GM21825 (cell line): ENCODE measurements at regions not wholly inside any gene's neighbourhood (a gene's known extent, or its start where the extent isn't known, plus 50 kb on each side); places are given as distances from the start of the nearest gene placed in this dataset.
"Not testable (repeated sequence)": the region's sequence is repeated elsewhere in the genome, so short reads cannot be mapped to it uniquely, and the experiment has no call there.

Experiments
- ATAC-seq: cut with Tn5 transposase; IDR thresholded peaks from one replicate; pipeline ENCODE4 v1.9.1; 2021; ENCODE audit warnings: mild to moderate bottlenecking, moderate library complexity; ENCODE audit not compliant: unreplicated experiment

DNA sequence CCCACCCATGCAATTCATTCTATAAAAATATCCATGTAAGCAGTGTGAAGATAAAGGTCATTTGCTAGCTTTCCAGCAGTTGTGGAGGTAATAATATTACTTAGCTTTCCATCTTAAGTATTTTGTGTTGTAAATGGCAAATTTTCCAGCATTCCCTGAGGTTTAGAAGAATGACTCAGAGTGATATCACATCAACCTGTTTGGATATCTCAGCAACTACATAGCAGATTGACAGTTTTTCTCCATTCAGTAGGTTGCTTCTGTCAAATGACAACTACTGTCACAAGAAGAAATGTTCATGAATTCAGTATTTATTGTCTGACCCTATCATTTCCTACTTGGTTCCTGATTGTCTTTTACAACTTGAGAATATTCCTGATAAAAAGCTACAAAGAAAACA, 434.9 kb upstream of the GALNTL6 start:
- no peak for ATAC-seq

- no peak for ATAC-seq
Measured at GRCh38 chr4:171376724-171377123, 436.5 kb upstream of the GALNTL6 start.

GRCh38 chr4:171353535-171353934, 459.7 kb upstream of the GALNTL6 start:
- ATAC-seq: no peak

GRCh38 chr4:171348090-171348489, 465.1 kb upstream of the GALNTL6 start:
- no peak for ATAC-seq

DNA sequence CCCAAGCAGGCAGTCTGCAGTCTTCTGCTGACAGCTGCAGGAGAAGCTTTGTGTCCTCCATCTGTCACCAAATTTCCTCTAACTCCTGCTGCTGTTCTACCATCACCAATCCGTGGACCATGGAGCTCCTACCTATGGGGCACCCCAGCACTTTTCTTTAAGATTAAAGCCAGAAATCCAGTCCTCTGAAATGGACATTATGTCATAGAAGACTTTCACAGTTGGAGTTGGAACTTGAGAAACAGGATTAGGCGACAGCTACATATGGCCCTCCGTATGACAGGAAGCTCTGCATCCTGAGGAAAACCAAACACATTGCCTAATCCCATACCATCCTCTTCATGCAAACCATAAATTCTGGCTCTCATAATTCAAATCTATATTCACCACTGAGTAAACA, 470.6 kb upstream of the GALNTL6 start:
- ATAC-seq: no peak

DNA sequence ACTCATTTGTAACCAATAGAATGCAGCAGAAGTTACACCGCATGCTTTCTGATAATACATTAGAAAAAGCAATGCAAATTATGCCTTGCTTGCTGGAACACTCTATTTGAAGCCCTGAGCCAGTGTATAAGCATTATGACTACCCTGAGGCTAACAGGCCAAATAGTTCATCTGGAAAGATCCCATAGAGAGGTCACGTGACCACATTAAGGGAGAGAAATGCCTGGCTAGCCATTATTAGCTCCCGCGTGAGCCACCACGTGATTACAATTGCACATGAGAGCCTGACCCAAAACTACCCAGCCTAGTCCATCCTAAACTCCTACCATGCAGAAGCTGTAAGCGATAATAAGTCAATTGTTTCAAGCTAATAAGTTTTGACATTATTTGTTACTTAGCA, 472.9 kb upstream of the GALNTL6 start:
- no peak for ATAC-seq

GRCh38 chr4:171334549-171334948, 478.7 kb upstream of the GALNTL6 start:
- no peak for ATAC-seq

GRCh38 chr4:171308661-171309060, 504.5 kb upstream of the GALNTL6 start:
- ATAC-seq: no peak

DNA sequence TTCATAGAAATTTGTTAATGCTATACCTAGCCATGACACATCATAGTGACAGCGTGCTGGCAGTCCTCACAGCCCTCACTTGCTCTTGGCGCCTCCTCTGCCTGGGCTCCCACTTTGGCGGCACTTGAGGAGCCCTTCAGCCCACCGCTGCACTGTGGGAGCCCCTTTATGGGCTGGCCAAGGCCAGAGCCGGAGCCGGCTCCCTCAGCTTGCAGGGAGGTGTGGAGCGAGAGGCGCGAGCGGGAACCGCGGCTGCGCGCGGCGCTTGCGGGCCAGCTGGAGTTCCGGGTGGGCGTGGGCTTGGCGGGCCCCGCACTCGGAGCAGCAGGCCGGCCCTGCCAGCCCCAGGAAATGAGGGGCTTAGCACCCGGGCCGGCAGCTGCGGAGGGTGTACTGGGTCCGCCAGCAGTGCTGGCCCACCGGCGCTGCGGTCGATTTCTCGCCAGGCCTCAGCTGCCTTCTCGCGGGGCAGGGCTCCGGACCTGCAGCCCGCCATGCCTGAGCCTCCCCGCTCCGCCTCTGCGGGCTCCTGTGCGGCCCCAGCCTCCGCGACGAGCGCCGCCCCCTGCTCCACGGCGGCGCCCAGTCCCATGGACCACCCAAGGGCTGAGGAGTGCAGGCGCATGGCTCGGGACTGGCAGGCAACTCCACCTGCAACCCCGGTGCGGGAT, 515.0 kb upstream of the GALNTL6 start:
- not testable (repeated sequence) for ATAC-seq

DNA sequence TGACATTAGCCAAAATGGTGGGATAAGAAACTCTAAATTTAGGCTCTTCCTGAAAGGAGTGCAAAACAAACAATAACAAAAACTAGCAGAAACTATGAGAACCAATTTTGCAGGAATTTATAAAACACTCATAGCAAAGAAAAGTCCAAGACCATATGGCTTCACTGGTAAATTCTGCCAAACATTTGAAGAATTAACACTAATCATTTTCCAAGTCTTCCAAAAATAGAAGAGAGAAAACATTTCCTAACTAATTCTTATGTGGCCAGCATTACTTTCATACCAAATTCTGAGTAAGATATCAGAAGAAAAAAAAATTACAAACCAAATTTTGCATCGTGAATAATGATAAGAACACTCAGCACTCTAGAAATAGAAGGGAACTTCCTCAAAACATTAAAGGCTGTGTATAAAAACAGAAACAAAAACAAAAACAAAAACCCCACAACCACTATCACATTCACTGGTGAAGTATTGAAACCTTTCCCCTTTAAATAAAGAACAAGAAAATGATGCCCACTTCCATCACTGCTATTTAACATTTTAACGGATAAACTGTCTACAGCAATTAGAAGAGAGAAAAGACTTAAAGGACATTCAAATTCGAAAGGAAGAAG, 524.3 kb upstream of the GALNTL6 start:
- no peak for ATAC-seq

GRCh38 chr4:171281359-171281758, 531.8 kb upstream of the GALNTL6 start:
- no peak for ATAC-seq

DNA sequence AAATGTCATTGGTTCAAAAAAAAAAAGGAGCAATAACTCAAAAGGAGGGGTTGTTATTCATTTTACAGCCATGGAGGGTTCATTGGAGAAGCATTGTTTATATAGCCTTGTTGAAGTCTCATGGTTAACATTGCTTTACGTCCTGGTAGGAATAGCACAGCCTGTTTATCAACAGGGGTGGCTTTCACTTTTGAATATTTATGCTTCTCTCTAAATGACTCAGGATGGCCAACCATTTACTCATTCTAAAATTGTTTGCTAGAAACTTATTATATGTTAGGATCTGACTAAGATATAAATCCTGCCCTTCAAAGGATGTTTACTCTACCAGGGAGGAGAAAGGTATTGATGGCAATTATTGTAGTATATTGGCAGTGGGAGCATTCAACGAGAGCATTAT, 534.1 kb upstream of the GALNTL6 start:
- ATAC-seq: no peak

GRCh38 chr4:171266671-171267070, 546.5 kb upstream of the GALNTL6 start:
- no peak for ATAC-seq

- ATAC-seq: no peak
Measured at GRCh38 chr4:171265190-171265818, 547.9 kb upstream of the GALNTL6 start.

DNA sequence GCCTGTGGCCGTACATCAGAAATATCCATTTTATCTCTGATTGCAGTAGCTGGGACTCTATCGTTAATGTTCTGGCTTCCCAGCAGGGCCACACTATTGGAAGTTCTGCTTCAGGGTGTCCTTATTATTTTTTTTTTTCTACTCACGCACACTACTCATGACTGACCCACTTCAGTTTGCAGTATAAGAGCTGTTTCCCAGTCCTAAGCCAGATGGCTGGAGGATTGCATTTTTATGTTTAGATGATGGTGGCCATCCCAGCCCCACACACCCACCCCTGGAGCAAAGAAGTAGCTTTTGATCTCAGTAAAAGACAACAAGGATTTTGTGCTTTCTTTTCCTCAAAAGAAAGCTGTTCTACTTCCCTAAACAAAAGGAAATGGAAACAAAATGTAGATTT, 557.0 kb upstream of the GALNTL6 start:
- ATAC-seq: no peak

- no peak for ATAC-seq
Measured at GRCh38 chr4:171246948-171247347, 566.3 kb upstream of the GALNTL6 start.

- ATAC-seq: no peak
Measured at GRCh38 chr4:171242831-171243230, 570.4 kb upstream of the GALNTL6 start.

- no peak for ATAC-seq
Measured at GRCh38 chr4:171239196-171239595, 574.0 kb upstream of the GALNTL6 start.

GRCh38 chr4:171235521-171235920, 577.7 kb upstream of the GALNTL6 start:
- no peak for ATAC-seq

DNA sequence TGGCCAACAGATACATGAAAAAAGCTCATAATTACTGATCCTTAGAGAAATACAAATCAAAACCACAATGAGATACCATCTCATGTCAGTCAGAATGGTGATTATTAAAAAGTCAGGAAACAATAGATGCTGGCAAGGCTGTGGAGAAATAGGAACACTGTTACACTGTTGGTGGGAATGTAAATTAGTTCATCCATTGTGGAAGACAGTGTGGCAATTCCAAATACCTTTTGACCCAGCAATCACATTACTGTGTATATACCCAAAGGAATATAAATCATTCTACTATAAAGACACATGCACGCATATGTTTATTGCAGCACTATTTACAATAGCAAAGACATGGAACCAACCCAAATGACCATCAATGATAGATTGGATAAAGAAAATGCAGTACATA, 583.9 kb upstream of the GALNTL6 start:
- not testable (repeated sequence) for ATAC-seq

DNA sequence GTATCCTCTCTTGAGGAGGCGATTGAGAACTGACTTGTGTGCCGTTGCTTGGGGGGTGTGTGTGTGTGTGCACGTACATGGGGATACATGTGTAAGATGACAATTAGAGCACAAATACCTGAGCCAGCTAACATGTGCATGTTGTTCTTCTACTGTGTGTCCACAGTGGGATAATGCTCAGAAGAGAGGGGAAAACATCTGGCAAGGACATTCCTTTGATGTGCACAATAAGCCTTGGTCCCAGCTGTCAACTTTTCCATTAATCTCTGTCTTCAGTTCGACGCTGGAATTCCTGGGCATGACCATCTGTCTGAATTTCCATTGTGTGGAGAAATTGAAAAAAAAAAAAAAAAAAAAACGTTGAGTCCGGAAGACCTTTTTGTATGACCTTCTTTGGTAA, 592.0 kb upstream of the GALNTL6 start:
- no peak for ATAC-seq

DNA sequence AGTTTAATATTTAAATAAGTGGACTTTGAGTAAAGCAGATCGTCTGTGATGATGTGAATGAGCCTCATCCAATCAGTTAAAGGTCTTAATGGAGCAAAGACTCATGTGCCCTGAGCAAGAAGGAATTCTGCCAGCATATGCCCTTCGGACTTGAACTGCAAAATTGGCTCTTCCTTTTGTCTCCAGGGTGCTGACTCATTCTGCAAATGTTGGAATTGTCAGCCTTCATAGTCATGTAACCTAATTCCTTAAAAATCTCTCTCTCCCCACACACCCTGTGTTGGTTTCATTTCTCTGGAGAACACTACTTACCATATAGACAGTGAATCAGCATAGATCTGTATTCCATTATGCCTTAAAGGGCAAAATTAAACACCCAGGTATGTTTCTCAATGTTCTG, 609.8 kb upstream of the GALNTL6 start:
- no peak for ATAC-seq
